Fibroblast of pulmonary artery (primary cell): ENCODE measurements at regions not wholly inside any gene's neighbourhood (a gene's known extent, or its start where the extent isn't known, plus 50 kb on each side); places are given as distances from the start of the nearest gene placed in this dataset.

Source experiments
- DNase-seq: peaks from one replicate; pipeline ENCODE4 v3.0.0-alpha.2; 2010; ENCODE audit warnings: low read depth
- H3K4me3 ChIP-seq: replicated peaks from 2 replicates; pipeline ENCODE4 v1.5.1; 2011; ENCODE audit warnings: low read depth, mild to moderate bottlenecking, control low read depth, low read length, moderate library complexity
- CTCF ChIP-seq: IDR thresholded peaks from 2 replicates; pipeline ENCODE4 v1.5.1; 2011; ENCODE audit warnings: mild to moderate bottlenecking, control low read depth, low read length, inconsistent platforms; ENCODE audit errors: missing control alignments

GRCh38 chr16:59899940-59900339, 1165.8 kb upstream of the GOT2 start:
- H3K4me3 ChIP-seq: no peak overlapping the region
- no peak for DNase-seq
- TF ChIP-seq CTCF: no peak

GRCh38 chr16:59892376-59892775, 1158.3 kb upstream of the GOT2 start:
- no peak for TF ChIP-seq CTCF
- H3K4me3 ChIP-seq: no peak overlapping the region
- DNase-seq: no peak

GRCh38 chr16:59887856-59888255, 1153.7 kb upstream of the GOT2 start:
- H3K4me3 ChIP-seq: no peak overlapping the region
- DNase-seq: no peak
- TF ChIP-seq CTCF: no peak

- no peak overlapping the region for H3K4me3 ChIP-seq
- no peak for TF ChIP-seq CTCF
- peak; percentile 55 for DNase-seq
Observed at GRCh38 chr16:59886021-59886420, 1151.9 kb upstream of the GOT2 start.

- no peak for DNase-seq
- H3K4me3 ChIP-seq: no peak overlapping the region
- TF ChIP-seq CTCF: no peak
Observed at GRCh38 chr16:59881376-59881775, 1147.3 kb upstream of the GOT2 start.

GRCh38 chr16:59880611-59881010, 1146.5 kb upstream of the GOT2 start:
- TF ChIP-seq CTCF: no peak
- DNase-seq: no peak
- H3K4me3 ChIP-seq: no peak overlapping the region

GRCh38 chr16:59878999-59879398, 1144.9 kb upstream of the GOT2 start:
- no peak overlapping the region for H3K4me3 ChIP-seq
- DNase-seq: no peak
- no peak for TF ChIP-seq CTCF
